Lung microvascular endothelial cell (primary cell): ENCODE measurements at regions not wholly inside any gene's neighbourhood (a gene's known extent, or its start where the extent isn't known, plus 50 kb on each side); places are given as distances from the start of the nearest gene placed in this dataset.
"Not testable (repeated sequence)": the region's sequence is repeated elsewhere in the genome, so short reads cannot be mapped to it uniquely, and the experiment has no call there.

ENCODE experiments used
- DNase-seq, 2 donors: peaks; one replicate each; pipeline versions ENCODE4 v3.0.0 to v3.0.0-alpha.2; 2010; ENCODE audit warnings: low read depth in 2 of 2

DNA sequence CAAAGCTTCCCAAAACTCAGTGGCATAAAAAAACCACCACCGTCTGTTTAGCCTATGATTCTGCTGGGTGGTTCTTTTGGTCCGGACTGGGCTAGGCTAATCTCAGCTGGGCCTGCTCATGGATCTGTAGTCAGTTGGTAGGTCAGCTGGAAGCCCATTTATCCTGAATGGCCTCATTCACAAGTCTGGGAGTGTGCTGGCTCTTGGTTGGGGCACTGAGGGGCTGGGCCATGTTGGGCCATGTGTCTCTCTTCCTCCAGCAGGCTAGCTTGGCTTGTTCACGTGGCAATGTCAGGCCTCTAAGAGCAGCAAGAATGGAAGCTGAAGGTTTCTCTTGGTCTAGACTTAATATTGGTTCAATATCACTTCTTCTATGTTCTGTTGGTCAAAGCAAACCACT lies 95.7 kb upstream of the HS6ST1 start:
- DNase-seq, result no peak

DNA sequence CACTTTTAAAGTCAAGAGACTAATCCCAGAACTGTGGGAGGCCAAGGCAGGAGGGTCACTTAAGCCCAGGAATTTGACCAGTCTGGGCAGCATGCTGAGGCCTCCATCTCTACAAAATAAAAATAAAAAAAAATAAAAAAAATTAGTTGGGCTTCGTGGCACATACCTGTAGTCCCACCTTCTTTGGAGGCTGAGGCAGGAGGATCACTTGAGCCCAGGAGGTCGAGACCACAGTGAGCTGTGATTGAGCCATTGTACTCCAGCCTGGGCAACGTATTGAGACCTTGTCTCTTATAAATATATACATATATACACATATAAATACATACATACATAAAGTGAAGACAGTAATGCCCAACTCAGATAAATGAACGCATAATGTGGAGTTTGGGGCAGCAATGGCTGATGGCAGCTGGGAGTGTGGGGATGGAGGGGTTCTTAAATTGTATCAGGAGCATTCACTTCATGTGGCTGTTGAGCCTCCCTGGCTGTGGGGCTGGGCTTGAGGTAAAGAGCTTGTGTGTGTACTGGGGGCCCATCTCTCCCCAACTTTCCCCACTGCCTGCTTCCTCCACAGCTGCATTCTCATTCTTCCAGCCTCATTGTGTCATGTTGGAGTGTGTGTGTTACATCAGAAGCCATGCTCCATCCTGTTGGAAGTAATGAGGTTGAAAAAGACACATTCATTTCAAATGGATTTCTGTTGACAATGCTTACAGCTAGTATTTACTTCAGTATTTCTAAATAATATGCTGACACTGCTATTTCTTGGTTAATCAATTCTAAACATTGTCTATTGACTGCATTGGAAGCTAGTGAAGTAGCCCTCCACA lies 96.5 kb upstream of the HS6ST1 start:
- DNase-seq, result no peak

DNA sequence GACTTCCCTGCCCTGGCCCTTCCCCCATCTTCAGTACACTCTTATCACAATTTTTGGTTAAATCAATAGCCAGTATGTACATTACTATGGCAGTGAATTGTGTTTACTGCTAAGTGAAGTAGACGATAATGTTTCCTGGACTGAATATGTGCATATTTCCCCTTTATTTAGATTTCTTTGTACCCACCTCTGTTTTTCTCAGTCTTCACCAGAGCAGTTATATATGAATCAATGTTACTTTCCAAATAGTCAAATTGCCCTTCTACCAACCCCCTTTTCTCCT lies 97.1 kb upstream of the HS6ST1 start:
- DNase-seq, result no peak

DNA sequence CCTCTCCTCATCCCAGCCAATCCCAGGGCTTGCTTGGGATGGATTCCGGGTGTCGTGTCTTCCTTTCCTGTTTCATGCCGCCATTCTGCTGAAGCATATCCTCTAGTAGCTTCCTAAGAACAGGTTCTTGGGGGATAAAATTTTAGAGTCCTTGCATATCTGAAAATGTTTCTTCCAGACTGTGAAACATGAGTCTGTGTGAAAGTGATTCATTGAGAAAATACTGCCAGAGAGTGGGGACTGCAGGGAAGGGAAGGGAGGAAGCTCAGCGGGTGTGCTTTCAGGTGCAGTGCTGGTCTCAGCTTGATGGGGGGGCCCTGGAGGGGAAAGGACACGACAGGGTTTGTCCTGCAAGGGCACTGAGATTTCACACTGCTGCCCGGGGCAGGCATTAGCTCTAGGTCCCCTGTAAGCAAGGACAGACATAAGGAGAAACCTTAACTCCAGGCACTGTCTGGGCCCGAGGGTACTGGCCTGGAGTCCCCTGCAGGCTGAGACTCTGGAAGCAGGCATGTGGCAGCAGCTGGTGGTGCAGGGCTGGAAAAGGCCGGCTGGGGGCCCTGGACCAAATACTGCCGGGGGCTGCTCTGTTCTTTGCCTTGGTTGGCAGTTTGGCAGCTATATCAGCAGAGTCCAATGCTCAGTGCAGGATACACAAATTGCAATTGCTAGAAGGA lies 97.6 kb upstream of the HS6ST1 start:
- no peak for DNase-seq

DNA sequence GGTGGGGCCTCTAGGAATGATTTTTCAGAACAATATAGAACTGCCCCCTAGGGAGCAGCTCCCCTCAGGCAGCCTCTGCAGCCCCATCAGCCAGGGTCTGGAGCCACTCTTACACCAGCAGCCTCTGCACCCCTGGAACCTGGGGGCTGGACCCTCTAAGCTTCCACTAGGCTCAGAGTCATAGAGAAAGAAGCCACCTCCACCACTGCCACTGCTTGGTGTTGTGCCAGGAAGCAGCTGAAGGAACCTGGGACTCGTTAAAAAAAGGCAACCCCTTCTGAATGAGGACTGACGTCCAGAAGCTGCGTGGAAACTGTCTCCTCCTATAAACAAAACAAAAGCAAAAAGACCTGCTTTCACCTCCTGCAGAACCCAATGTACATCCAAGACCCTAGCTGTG lies 98.1 kb upstream of the HS6ST1 start:
- no peak for DNase-seq

DNA sequence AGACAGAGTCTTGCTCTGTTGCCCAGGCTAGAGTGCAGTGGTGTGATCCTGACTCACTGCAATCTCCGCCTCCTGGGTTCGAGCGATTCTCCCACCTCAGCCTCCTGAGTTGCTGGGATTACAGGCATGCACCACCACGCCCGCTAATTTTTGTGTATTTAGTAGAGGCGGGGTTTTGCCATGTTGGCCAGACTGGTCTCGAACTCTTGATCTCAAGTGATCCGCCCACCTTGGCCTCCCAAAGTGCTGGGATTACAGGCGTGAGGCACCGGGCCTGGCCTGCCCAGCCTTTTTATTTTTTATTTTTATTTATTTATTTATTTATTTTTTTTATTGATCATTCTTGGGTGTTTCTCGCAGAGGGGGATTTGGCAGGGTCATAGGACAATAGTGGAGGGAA lies 98.6 kb upstream of the HS6ST1 start:
- DNase-seq, result not testable (repeated sequence)

DNA sequence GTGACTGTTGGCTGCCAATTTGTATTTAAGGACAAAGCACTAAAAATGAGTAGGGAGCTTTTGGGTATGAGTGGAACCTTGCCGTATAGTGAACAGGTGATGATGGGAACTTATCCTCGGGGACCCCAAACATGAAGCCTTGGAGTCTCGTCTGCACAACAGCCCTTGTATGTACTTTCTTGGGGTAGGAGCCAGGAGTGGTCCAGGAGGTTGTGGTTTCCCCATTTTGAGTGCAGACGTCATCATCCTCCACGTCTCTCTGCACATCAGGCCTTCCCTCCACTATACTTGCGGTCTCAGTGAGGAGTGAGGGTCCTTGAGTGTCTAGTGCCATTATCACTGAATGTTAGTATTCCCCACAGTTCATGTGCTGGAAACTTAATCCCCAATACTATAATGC lies 101.5 kb upstream of the HS6ST1 start:
- no peak for DNase-seq

DNA sequence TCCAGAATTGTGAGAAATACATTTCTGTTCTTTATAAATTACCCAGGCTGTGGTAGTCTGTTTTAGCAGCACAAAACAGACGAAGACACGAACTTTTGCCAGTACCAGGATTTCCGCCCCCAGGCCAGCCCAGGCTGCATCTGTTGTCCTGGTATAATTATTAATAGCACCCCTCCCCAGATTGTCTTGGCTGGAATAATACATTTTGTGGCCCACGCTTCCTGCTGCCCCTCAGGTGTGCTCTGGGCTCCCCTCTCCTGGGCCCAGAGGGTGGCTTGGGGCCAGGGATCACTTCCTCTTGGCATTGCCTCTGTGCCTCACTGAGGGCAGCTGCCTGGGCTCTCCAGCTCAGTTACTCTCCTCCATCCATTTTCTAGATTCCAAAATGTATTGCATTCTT lies 102.1 kb upstream of the HS6ST1 start:
- no peak for DNase-seq

DNA sequence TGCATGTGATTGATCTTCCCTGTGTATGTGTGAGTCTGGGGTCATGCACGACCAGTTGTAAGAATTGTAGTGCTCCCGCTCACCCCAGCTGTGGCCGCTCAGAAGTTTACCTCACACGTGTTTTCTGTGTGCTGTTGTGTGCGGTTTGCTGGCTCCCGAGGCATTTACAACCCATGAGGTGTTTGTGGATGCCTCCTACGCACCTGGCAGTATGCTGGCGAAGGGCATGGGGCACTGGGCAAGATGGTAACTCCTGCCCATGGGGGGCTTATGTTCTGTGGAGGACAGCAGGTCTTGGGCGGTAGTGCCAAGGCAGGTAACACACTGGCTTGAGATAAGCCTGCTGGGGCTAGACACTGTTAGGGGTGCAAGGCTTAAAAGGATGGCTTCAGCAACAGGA lies 102.6 kb upstream of the HS6ST1 start:
- no peak for DNase-seq

DNA sequence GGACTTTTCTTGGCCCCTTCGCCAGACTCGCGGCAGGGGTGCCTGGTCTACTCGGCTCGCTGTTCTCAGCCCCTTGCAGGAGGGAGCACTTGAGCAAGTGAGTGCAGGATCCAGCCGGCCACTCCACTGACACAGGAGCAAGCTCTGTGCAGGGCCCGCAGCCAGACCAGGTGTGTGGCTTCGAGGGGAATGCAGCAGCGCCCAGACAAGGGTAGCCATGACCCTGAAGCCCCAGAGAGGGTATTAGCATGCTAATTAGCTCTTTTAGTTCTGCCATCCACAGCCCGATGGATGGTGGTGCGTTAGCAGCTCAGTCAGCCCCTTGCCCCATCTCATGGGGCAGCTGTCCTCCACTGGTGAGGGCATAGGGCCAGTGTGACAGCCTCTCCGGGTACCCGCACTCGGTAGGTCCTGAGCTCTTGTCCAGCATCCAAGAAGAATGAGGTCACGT lies 103.2 kb upstream of the HS6ST1 start:
- DNase-seq, result no peak

DNA sequence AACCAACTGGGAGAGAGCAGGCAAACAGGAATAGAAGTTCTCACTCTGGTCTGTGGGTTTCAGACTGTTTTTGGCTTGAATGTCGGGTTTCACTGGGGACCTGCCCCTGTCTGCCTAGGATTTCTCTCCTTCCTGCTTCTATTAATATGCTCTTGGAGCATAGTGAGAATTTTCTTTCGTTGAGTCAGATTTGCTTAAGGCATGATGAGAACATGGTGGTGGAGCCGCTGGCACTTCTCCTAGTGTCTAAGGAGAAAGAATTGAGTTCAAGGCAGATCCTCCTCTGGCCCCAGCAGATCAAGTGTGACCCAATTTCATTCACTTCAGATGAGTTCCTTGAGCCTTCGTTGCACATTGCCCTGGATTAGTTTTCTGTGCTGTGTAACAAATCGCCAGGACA lies 103.9 kb upstream of the HS6ST1 start:
- DNase-seq, result peak in 1 of 2 donors; percentile 16

DNA sequence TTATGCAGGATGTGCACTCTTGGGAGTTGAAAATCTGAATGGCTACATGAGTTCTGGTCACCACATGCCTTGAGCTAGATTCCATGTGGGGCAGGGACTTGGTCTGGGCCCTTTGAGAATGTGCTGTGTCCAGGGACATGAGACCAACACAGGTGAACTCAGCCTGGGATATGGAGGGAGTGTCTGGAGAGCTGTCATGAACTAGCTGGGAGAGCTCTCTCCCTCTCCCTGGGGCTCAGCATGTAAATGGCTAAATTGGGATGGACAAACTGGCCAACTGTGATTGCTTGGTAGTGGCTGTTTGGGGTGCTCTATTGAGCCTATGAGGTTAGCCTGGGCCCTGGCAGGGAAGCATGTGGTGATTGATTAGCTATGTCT lies 105.1 kb upstream of the HS6ST1 start:
- DNase-seq, result no peak

DNA sequence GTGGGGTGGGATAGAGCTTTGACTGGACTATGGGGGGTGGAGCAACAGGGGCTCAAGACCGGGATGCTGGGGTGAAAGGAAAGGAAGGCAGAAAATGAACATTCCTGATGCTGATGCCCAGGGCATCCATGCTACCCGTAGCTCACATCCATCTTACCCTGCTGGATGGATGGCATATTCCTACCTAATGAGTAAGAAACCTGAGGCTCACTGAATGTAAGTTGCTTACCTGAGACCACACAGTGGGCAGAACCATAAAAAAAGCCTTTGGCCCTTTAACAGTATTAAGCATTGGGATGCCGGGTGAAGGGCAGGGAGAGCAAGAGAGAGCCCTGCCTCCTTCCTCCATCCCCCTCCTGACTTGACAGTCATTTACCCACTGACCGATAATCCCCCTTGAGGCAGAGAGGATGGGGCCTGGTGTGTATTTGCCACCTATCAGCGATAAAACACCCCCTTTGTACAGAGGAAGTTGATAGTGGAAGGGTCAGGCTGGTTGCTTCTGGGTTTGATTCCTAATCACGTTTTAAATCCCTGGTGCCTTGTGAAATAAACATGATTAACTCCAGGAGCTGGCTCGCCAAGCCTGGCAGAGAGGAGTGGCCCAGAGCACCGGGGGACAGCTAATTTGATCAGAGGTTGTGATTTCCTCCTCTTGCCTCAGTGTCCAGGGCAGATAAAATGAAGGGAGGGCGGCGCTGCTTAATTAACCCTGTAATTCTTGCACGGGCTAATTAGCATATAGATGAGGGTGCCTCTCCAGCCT lies 105.9 kb upstream of the HS6ST1 start:
- DNase-seq, result no peak

DNA sequence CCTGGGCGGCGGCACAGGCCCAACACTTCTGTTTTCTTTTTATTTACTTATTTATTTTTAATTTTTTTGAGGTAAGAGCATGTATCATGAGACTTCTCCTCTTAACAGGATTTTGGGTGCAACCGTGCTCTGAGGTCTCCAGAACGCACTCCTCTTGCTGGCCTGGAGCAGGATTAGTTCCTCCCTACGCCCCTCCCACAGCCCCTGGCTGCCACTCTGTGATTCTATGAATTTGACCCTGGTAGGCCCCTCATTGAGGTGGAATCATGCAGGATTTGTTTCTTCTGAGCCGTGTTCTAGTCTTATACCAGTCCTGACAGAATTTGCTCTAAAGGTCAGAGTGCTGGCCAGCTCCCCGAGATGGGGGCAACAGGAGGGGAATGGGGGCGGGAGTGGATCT lies 106.5 kb upstream of the HS6ST1 start:
- no peak for DNase-seq

DNA sequence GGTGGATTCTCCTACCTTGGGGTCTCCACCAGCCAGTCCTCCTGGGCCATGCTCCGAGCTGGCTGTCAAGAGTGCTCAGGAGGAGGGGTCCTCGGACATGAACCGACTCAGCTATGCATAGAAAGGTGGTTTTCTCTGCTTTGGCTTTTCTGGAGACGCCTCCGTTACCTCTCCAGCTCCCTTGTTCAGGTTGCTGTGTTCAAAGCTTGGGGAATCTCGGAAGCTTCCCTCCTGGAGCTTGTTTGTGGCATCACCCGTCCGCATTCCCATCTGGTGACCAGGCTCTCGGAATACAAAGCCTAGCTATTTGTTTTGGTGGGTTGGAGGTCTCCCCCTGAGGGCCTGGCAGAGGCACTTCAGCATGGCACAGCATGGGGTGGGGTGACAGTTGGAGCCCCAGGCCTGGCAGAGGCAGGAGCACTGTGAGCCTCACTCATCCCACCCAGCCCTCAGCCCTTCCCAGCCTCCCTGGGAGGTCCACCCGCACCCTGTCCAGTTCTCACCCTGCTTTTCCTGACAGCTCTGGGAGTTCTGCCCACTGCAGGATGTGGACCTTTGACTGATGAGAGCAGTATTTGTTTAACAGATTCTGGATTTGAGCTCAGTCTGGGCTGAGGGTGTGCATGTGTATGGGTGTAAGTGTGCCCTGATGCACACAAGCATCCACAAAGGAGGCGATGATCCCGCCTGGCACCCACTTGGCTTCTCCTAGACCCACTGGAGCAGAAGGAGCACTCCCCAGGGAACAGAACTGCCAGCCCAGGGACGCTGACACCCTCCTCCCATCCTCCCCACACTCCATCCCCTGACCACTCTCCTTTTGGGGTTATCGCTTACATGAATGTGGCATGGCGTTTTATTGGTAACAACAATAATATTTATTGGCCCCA lies 107.3 kb upstream of the HS6ST1 start:
- DNase-seq, result no peak

DNA sequence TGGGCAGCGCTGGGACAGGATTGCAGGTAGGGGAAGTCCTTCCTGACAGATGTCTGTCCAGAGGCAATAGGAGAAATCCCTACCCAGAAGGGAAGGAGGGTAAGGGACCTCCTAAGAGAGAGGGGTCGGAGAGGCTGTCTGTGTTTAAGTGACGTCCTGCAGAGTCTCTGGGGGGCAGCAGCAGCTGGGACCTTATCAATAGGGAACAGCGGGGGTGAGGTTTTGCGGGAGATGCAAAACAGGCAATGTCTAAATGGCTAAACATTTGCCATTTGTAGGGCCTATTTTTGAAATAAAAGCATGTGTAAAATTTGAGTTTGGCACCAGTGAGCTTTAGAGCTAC lies 108.7 kb upstream of the HS6ST1 start:
- DNase-seq, result no peak

DNA sequence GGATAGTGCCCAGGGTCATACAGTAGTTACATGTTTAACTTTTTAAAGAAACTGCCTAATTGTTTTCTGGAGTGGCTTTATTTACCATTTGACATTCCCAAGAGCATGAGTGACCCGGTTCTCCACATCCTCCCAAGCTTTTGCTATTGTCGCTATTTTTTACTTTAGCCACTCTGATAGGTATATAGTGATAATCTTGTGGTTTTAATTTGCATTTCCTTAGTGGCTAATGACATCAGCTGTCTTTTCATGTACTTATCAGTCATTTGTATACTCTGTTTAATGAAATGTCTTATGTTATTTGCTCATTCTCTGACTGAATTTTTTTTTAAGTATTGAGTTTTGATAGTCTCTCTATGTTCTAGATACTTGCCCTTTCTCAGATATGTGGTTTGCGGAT lies 109.7 kb upstream of the HS6ST1 start:
- no peak for DNase-seq

DNA sequence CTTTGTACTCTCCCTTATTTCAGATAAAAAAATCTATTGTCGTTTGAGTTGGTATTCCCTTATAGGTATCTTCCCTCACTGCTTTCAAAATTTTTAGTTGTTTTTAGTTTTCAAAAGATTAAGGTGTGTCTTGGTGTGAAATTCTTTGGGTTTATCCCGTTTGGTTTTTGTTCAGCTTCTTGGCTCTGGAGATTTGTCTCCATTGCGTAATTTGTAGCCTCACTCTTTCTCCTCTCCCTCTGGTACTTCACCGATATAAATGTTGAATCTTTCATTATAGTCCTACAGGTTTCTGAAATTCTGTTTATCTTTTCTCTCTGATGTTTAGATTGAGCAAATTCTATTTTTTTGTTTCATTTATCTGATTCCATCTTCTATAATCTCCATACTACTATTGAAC lies 113.8 kb upstream of the HS6ST1 start:
- no peak for DNase-seq

DNA sequence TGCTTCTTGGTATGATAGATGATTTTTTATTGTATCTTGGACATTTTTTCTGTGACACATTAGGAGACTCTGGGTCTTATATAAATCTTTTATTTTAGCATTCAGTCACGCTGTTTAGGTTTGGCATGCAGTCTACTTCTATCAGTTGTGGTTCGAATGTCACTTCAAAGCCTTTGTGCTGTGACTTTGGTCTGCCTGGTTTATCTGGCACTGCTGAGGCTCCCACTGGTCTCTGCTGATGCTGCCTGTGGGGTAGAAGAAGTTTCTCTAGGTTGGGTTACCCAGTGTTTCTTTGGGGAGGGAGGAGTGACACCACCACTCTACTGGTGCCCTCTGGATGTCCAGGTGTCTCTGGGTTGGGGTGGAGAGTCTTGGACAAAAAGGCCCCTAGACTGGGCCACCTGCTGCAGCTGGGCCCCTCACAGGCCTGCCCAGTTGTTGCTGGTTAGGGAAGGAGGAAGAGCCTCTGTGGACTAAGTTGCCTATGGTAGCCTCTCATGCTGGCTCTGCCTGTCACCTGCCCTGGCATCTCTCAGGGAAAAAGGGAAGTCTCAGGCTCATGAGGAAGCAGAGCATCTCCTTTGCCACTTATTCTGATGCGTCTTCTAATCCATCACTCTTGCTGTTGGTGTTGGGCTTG lies 115.4 kb upstream of the HS6ST1 start:
- DNase-seq, result no peak

DNA sequence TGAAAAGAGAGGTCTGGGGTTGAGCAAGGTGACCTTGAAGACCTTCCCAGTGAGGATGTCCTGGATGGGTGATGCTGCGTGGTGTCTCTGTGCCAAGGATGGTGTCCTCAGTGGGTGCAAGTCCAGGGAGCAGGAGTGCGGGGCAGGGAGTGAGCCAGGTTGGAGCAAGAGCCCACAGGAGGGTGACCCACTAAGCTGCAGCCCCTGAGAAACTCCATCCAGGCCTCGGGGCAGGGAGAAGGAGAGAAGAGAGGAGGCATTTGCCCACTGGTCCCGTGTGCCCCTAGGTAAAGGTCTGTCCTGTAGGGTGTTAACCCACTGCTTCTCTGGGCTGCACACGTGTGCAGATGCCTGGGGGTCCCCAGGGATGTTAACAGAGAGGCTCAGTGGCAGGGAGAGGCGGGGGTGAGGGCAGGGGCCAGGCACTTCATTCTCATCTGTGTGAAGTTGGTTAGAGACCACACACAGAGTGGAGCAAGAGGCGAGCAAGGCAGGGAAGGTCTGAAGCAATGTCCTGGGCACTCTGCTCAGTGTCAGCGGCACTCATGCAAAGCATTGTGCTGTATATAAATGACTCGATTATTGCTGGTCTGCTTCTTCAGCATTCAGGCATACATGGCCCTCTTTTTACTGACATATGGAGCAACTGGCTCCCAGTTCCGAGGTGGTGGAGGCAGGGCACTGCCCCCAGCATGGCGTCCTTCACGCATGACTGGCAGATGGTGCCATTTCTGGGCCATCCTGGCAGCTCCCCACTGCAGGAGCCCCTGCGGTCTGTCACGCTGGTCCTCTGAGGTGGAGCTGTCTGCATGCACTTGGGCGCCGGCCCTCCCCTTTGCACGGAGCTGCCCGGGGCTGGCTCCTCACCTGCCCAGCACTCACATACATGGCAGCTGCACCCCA lies 117.2 kb upstream of the HS6ST1 start:
- DNase-seq, result no peak
